Muscle layer of colon (tissue), 2 donors: ENCODE measurements at regions not wholly inside any gene's neighbourhood (a gene's known extent, or its start where the extent isn't known, plus 50 kb on each side); places are given as distances from the start of the nearest gene placed in this dataset.

Experiments used
- H3K27ac ChIP-seq: one replicate; pipeline ENCODE4 v1.7.0; 2013; ENCODE audit warnings: low read depth, mild to moderate bottlenecking, low read length, moderate library complexity
- H3K27me3 ChIP-seq, 2 donors: one replicate each; pipeline ENCODE4 v1.7.0; 2013; ENCODE audit warnings: low read length in 2 of 2, mild to moderate bottlenecking in 2 of 2; ENCODE audit not compliant: insufficient read depth in 2 of 2, control insufficient read depth in 1 of 2
- H3K36me3 ChIP-seq: one replicate; pipeline ENCODE4 v1.7.0; 2013; ENCODE audit warnings: mild to moderate bottlenecking, low read length; ENCODE audit not compliant: insufficient read depth
- H3K4me1 ChIP-seq: one replicate; pipeline ENCODE4 v1.7.0; 2013; ENCODE audit warnings: mild to moderate bottlenecking, low read length; ENCODE audit not compliant: insufficient read depth
- H3K4me3 ChIP-seq, 2 donors: one replicate each; pipeline ENCODE4 v1.7.0; 2013; ENCODE audit warnings: low read length in 2 of 2, low read depth in 1 of 2, mild to moderate bottlenecking in 1 of 2, moderate library complexity in 1 of 2
- H3K9ac ChIP-seq: one replicate; pipeline ENCODE4 v1.7.0; 2013; ENCODE audit warnings: low read length
- H3K9me3 ChIP-seq: one replicate; pipeline ENCODE4 v1.7.0; 2013; ENCODE audit warnings: mild to moderate bottlenecking, low read length
- donor health status: abdominal sarcoma.
- donor health status: Adenocarcinoma of cecum.

DNA sequence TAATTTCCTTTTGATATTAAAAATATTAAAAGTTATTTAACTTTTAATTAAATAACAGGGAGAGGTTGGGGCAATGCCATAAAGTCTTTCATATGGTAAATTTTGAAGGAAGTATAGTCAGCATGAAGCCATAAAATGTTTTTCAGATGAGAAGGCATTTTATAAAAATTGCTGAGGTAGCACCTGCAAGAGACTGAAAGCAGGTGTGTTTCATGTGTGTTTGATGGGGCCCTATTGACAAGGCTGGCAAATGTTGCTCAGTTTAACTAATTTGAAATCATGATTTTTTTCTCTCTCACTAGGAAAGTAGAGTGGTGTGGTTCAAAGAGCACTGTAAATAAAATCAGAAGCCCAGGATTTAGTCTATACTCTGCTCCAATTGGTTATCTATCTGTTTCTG lies 805.8 kb upstream of the C9orf72 start:
- no peaks in the 10 kb centered on the region for H3K27me3 ChIP-seq
- H3K4me3 ChIP-seq: no peak overlapping the region
- no peak overlapping the region for H3K9ac ChIP-seq
- H3K36me3 ChIP-seq: no peaks in the 10 kb centered on the region
- no peaks in the 10 kb centered on the region for H3K4me1 ChIP-seq
- H3K27ac ChIP-seq: no peak overlapping the region
- no peaks in the 10 kb centered on the region for H3K9me3 ChIP-seq

DNA sequence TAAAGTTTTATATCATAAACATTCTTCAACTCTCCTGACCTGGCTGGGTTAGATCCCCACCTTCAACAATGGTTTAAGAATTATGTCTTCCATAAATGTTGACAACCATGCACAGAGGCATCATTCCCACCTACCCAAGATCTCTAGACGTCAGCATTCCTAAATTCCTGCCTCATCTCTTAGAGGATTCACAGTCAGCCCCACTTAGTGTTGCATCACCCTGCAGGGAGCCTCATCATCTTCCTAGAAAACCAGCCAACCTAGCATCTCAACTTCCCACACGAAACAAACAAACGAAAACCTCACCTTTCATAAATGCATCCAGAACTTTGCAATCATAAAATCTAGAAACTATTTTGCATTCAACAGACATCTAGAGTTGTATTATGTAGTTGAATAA lies 816.1 kb upstream of the C9orf72 start:
- Histone ChIP-seq H3K9ac (no peak overlapping the region), H3K4me1 (no peaks in the 10 kb centered on the region), H3K4me3 (no peak overlapping the region), H3K9me3 (no peaks in the 10 kb centered on the region), H3K27ac (no peak overlapping the region), H3K36me3 (no peaks in the 10 kb centered on the region), H3K27me3 (no peaks in the 10 kb centered on the region)

DNA sequence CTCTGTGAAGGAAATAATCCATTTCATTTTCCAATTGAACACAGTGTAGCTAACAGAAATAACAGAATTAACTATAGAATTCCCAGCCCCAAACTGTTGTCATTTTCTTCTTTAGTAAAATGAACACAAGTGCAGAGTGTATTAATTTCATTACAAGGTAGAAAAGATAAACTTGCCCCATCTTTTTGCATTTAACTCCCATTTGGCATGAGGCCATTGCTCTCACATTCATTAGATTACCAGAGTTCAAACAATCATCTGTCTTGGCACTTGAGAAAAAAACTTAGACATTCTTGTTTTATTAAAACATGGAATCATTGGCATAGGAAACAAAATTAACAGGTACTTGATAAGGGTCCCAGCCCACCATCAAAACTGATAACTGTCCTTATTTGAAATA lies 821.5 kb upstream of the C9orf72 start:
- Histone ChIP-seq H3K9ac (no peak overlapping the region), H3K4me1 (peaks cover 1% of the 10 kb centered on the region), H3K9me3 (no peaks in the 10 kb centered on the region), H3K4me3 (no peak overlapping the region), H3K36me3 (no peaks in the 10 kb centered on the region), H3K27ac (no peak overlapping the region), H3K27me3 (no peaks in the 10 kb centered on the region)

GRCh38 chr9:28396058-28396457 lies 822.8 kb upstream of the C9orf72 start:
- H3K36me3 ChIP-seq: no peaks in the 10 kb centered on the region
- H3K9ac ChIP-seq: no peak overlapping the region
- H3K4me3 ChIP-seq: no peak overlapping the region
- no peaks in the 10 kb centered on the region for H3K9me3 ChIP-seq
- H3K27ac ChIP-seq: no peak overlapping the region
- H3K4me1 ChIP-seq: peaks cover 4% of the 10 kb centered on the region
- no peaks in the 10 kb centered on the region for H3K27me3 ChIP-seq

DNA sequence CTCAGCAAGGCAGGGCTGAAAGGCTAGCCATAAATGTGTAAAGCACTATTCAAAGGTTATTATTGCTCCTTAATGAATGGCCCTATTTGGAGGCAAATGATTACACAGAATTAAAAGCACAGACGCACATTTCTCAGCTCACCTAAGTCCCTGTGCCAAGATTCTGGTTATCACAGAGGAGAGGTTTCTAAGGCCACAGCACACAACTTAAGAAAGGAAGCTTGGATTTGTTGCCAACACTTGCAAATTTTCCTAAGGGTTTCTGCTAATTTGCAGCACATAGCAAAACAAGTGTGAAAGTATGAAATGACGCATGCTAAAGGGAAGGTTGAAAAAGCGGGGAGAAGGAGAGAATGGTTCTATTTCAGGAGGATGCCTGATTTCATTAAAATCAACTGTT lies 834.1 kb upstream of the C9orf72 start:
- Histone ChIP-seq H3K4me3 (no peak overlapping the region), H3K4me1 (peaks cover 3% of the 10 kb centered on the region)

DNA sequence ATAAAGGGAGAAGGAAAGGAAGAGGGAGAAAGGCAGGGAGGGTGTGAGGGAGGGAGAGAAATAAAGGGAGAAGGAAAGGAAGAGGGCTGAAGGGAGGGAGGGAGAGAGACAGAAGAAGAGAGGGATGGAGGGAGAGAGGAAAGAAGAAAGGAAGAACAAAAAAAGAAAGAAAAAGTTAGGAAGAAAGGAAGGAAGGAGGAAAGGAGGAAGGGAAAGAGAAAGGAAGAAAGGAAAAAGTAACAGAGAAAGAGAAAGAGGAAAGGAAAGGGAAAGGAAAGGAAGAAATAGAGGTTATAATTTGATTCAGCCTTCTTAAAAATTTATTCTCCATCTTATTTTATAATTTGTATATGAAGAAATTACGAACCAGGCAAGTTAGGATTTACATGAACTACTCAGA lies 836.6 kb upstream of the C9orf72 start:
- Histone ChIP-seq H3K9me3 (no peaks in the 10 kb centered on the region), H3K36me3 (no peaks in the 10 kb centered on the region), H3K4me1 (peaks cover 3% of the 10 kb centered on the region), H3K4me3 (no peak overlapping the region), H3K27me3 (no peaks in the 10 kb centered on the region), H3K27ac (no peak overlapping the region), H3K9ac (no peak overlapping the region)

More for the DNA sequence above, 834.1 kb upstream of the C9orf72 start:
- no peaks in the 10 kb centered on the region for H3K9me3 ChIP-seq
- no peaks in the 10 kb centered on the region for H3K27me3 ChIP-seq
- H3K9ac ChIP-seq: no peak overlapping the region
- H3K36me3 ChIP-seq: no peaks in the 10 kb centered on the region
- no peak overlapping the region for H3K27ac ChIP-seq

- H3K9ac ChIP-seq: no peak overlapping the region
- no peaks in the 10 kb centered on the region for H3K27me3 ChIP-seq
- no peak overlapping the region for H3K4me3 ChIP-seq
- no peaks in the 10 kb centered on the region for H3K9me3 ChIP-seq
- H3K4me1 ChIP-seq: peaks cover 3% of the 10 kb centered on the region
- H3K27ac ChIP-seq: no peak overlapping the region
- H3K36me3 ChIP-seq: no peaks in the 10 kb centered on the region
Measured at GRCh38 chr9:28410411-28410810, 837.1 kb upstream of the C9orf72 start.

DNA sequence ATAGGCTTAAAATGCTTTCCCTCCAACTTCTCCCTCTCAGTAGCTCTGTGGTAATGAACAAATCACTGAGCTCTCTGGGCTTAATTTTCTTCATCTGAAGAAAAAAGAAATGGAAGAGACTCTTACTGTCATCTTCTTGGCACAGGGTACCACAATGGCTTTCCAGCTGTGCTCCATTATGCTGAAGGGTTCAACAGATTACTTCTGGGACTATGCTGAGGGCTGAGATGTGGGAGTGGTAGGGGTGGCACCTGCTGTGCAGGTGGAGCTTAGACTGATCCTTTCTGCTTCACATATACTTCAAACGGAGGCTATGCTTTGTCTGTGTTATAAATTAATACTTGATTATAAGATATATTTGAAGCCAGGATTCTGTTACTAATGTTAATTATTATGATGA lies 840.2 kb upstream of the C9orf72 start:
- Histone ChIP-seq H3K9me3 (no peaks in the 10 kb centered on the region), H3K4me3 (no peak overlapping the region)

DNA sequence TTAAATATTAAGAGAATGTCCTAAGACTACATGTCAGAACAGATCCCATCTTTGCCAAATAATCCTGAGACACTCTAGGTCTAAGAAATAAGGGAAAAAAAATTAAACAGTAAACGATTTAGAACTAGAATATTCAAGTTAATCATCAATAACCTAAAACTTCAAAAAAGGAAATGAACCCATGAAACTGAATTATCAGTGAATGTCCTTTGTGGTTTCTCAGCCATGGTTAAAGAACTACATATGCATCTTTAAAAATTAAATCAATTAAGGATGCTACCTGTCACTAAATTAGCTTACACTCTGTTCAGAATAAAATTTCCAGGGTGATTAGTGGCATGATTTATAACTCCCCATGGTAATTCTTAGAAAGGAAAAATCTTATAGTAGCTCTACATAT lies 850.0 kb upstream of the C9orf72 start:
- Histone ChIP-seq H3K27ac (no peak overlapping the region), H3K4me3 (no peak overlapping the region), H3K27me3 (no peaks in the 10 kb centered on the region), H3K9me3 (no peaks in the 10 kb centered on the region), H3K4me1 (no peaks in the 10 kb centered on the region), H3K9ac (no peak overlapping the region), H3K36me3 (no peaks in the 10 kb centered on the region)

More for the DNA sequence above, 840.2 kb upstream of the C9orf72 start:
- H3K4me1 ChIP-seq: no peaks in the 10 kb centered on the region
- H3K27ac ChIP-seq: no peak overlapping the region
- H3K27me3 ChIP-seq: no peaks in the 10 kb centered on the region
- no peak overlapping the region for H3K9ac ChIP-seq
- H3K36me3 ChIP-seq: no peaks in the 10 kb centered on the region

DNA sequence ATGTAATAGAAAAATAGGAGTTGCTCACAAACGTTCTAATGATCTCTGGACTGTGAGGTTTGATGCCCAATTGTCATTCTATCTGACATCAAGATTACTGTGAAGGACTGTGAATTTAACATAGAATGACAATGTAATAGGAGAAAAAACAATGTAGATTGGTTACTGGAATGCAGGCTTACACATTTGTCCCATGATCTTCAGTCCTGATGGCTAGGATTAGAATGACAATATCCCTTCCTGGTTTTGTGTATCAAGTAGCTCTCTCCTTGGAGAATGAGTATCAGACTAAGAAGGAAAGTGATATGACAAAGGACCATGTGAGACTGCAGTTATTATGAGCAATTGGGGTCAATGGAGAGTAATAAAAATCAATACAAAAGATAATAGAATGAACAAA lies 862.2 kb upstream of the C9orf72 start:
- no peak overlapping the region for H3K27ac ChIP-seq
- no peak overlapping the region for H3K9ac ChIP-seq
- no peaks in the 10 kb centered on the region for H3K4me1 ChIP-seq
- H3K27me3 ChIP-seq: no peaks in the 10 kb centered on the region
- H3K36me3 ChIP-seq: no peaks in the 10 kb centered on the region
- H3K4me3 ChIP-seq: no peak overlapping the region
- no peaks in the 10 kb centered on the region for H3K9me3 ChIP-seq

DNA sequence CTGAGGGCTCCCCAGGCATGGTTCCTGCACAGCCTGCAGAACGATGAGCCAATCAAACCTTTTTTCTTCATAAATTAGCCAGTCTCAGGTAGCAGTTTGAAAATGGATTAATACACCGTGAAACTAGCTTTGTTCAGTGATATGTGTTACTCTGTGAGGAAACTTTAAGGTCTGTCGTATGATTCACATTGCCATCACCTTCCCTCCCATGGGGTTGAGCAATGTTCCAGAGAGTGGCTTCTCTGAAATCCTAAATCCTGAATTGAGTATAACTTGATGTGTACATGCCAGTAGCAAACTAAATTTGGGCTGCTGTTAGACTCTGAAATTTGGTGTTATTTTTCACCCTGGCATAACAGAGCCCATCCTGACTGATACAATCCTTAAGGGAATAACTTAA lies 866.4 kb upstream of the C9orf72 start:
- Histone ChIP-seq H3K27ac (no peak overlapping the region), H3K9me3 (no peaks in the 10 kb centered on the region), H3K36me3 (no peaks in the 10 kb centered on the region), H3K9ac (no peak overlapping the region), H3K27me3 (no peaks in the 10 kb centered on the region), H3K4me1 (no peaks in the 10 kb centered on the region), H3K4me3 (no peak overlapping the region)

GRCh38 chr9:28443461-28443860 lies 870.2 kb upstream of the C9orf72 start:
- Histone ChIP-seq H3K36me3 (no peaks in the 10 kb centered on the region), H3K9me3 (no peaks in the 10 kb centered on the region), H3K9ac (no peak overlapping the region), H3K27ac (no peak overlapping the region), H3K4me1 (no peaks in the 10 kb centered on the region), H3K4me3 (no peak overlapping the region), H3K27me3 (no peaks in the 10 kb centered on the region)
